AG09319 (cell line): ENCODE measurements at regions not wholly inside any gene's neighbourhood (a gene's known extent, or its start where the extent isn't known, plus 50 kb on each side); places are given as distances from the start of the nearest gene placed in this dataset.

ENCODE experiments used
- DNase-seq: peaks from one replicate; pipeline ENCODE4 v3.0.0-alpha.2; 2010; ENCODE audit warnings: low read depth; ENCODE audit errors: extremely low read depth
- CTCF ChIP-seq: IDR thresholded peaks from 2 replicates; pipeline ENCODE4 v1.5.1; 2011; ENCODE audit warnings: low read depth, mild to moderate bottlenecking, inconsistent platforms, low read length, moderate library complexity

GRCh38 chr2:129480790-129481189 lies 498.7 kb upstream of the RAB6C start:
- no peak for DNase-seq
- TF ChIP-seq CTCF, result no peak

DNA sequence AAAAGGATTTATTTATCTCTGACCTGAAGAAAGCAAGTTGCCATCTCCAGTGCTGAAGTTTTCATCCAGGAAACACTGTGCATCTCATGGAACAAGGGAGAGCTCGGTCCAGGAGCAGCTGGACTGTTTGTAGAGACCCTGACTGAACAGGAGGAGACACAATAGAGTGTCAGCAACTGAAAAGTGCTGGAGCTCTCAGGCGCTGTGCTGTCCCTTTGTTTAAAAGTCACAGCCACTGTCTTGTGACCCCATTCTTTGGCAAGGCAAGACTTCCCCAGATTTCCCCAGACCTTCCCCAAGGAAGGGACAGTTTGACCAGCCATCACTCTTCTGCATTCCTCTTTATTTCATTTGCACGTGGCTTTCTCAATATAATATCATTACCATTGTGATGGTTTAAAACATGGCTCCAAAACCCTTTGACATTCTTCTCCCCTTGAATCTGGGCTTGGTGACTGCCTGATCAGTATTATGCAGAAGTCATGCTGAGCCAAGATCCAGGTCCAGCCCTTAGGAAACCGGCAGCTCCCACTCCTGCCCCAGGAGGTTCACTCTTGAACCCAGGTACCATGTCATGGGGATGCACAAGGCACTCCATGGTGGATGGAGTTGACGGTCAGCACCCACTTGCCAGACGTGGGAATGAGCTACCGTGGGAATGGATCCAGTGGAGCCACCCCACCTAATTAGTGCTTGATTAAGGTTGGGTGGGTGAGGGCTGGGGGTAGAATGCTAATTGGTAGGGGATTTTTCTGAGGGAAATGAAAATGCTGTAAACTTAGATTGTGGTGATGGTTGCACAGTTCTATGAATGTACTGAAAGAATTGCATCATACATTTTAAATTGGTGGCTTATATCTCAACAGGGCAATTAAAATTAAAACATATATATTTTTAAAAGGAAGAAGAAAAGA lies 497.9 kb upstream of the RAB6C start:
- no peak for DNase-seq
- no peak for TF ChIP-seq CTCF

DNA sequence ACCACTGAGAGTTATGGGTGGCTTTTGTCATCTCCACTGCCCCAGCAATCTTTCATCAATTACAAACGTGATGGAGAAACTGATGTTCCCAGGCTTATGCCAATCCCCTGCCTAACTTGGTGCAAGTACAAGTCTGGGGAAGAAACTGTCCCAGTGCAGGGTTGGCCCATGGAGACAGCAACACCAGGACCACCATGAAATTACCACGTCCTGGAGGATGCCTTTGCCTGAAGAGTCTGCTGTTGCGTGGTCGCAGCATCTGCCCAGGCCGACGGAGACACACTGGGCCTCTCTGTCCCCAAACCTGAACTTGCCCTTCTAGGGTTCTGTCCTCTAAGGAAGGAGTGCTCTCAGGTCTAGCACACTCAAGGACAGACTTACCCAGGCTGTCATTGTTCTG lies 496.8 kb upstream of the RAB6C start:
- DNase-seq, result no peak
- TF ChIP-seq CTCF, result no peak

DNA sequence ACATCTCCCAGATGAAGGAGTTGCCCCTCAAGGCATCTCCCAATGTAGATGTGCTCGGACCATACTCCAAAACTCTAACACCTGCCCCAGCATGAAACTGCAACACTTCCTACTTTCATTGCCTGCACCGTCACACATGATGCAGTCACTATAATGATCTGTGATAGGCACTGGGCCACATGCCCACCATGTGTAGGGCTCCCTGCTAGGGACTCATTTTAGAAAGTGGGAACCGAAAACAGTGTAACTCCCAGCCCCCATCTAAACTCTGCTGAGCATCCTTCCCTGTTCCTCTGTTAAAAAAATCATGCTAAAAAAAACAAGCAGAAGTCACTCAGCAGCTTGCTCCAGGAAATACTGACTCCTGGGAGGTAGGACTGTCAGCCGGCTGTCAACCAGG lies 496.1 kb upstream of the RAB6C start:
- no peak for DNase-seq
- no peak for TF ChIP-seq CTCF

DNA sequence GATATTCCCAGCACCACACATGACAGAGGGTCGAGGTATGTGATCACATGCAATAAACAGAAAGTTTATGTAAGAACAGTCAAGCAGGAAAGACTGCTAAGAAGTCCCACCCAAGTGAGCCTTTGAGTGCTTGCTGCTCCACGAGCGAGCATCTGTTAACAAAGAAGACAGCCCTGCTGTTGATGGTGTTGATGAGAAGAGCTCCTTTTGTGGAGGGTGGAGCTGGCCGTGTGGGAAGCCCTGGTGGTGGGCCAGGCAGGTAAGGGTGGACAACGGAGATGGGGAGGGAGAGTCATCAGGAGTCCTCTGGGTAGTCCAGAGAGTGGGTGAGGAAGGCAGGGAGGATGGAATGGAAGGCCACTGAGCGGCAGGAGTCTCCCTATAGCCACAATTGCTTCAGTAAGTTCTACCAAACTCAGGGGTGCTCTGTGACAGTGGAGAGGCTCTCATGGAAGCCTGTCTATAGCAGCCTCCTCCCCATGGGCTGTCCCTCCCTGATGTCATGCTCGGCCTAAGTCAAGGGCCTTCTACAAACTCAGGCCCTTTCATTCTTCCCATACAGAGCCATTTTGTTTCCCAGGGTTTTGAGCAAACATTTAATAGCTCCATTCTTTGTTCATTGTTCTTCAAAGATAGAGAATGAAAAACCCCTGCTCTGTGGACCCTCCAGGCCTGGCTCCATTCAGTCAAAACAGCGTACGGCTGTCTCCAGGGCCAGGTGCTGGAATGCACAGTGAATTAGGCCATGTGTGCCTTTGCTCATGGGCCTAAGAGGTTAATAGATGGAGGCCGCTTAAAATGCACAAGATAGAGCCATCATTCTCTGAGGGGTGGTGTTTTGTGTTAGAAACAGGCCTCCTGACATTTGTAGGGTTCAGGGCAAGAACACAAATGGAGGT lies 494.2 kb upstream of the RAB6C start:
- TF ChIP-seq CTCF, result no peak
- DNase-seq, result no peak

DNA sequence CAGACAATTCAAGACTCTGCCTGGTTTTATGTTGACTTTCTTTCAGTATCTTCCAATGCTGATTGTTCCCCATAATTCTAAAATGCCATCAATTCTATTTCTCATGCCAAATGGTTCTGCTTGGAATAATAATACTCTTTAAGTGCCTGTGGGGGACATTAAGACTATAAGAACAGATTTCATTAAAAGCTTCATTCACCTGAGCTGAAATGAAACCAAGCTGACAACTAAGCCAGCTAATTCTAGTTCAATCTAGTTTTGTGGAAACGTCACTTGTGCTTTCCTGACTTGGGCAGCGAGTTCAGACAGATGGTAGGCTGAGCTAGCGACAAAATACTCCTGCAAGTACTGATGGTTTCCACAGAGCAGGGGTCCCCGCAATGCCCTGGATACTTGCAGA lies 491.1 kb upstream of the RAB6C start:
- TF ChIP-seq CTCF, result no peak
- no peak for DNase-seq

DNA sequence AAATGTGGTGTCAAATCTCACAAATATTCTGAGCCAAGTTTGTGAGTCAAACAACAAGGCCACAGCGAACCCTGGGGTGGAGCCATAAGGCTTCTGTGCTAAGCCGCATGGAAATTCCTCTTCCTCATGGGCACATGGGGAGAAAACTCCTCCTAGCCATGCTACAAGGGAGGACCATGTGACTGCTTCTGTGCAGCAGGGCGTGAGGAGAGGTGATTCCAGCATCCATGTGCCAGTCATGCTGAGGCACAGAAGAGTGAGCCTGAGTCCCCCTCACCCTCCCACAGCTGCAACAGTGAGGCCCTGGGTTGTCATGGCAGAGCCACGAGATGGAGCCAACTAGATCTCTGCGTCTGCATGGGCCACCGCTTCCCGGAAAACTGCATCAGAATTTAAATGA lies 488.8 kb upstream of the RAB6C start:
- DNase-seq, result no peak
- TF ChIP-seq CTCF, result no peak
